ENCODE measurements at regions not wholly inside any gene's neighbourhood (a gene's known extent, or its start where the extent isn't known, plus 50 kb on each side); places are given as distances from the start of the nearest gene placed in this dataset.
"Not testable (repeated sequence)": the region's sequence is repeated elsewhere in the genome, so short reads cannot be mapped to it uniquely, and the experiment has no call there.

DNA sequence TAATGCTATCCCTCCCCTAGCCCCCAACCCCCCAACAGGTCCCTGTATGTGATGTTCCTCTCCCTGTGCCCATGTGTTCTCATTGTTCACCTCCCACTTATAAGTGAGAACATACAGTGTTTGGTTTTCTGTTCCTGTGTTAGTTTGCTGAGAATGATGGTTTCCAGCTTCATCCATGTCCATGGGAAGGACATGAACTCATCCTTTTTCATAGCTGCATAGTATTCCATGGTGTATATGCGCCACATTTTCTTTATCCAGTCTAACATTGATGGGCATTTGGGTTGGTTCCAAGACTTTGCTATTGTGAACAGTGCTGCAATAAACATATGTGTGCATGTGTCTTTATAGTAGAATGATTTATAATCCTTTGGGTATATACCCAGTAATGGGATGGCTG lies 162.3 kb downstream of the CCER1 start:
- not testable (repeated sequence) for TF ChIP-seq POLR2A, CTCF (IDR thresholded peaks at IDR 0.05)

All from thyroid gland (tissue), 4 donors.